SKM-1 (cell line): ENCODE measurements at regions not wholly inside any gene's neighbourhood (a gene's known extent, or its start where the extent isn't known, plus 50 kb on each side); places are given as distances from the start of the nearest gene placed in this dataset.

Experiments used
- DNase-seq: peaks from one replicate; lab custom pipeline; 2025; ENCODE audit not compliant: unreplicated experiment; lab: John Stamatoyannopoulos, UW

DNA sequence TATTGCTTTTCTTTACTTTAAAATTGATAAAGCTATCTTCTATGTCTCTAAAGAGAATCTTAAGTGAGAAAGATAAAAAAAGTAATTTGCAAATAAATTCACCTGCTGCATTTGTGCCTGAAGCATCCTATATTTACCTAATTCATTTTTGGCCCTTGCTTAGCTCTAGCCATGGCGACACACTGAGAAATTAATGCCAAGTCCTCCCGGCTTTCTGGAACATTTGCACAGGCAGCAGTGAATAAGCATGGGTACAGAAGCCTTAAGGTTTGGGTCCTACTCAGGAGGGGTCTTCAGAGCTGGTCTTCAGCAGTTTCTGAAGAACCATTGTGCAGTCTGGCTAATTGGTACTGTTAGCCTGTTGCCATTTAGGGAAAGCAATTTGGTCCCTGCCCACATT is 73.9 kb upstream of the ZEB2 start:
- DNase-seq = no peak

DNA sequence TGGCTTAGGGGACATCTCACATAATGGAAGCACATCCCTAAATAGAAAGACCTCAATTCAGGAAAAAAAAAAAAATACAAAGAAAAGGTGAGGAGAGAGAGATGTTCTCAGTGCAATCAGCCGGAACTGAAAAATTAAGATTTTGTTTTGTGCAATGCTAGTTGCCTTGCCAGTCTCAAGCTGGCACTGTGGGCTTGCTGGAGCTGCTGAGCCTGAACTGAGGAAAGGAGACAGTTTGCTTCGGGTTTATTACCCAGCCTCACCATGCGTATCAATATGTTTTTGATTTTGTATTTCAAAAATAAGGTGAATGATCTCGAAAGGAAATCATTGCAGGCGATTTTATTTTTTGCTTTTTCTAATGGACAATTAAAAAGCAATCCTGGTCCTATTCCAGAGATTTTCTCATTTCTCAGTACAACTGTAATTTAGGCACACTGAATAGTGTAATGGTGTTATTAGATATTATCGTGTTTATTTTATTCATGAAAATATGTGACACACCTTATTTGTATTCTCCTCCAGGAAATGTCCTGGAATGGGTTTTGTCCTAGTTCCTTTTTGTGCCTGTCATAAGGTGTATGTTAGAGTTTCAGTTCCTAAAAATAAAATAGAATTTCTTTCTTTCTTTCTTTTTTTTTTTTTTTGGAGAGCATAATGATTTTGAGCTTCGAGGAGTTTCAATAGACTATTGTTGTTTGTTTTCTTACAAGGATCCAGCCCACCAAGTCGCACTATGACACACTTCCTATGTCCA is 72.8 kb upstream of the ZEB2 start:
- DNase-seq = no peak

DNA sequence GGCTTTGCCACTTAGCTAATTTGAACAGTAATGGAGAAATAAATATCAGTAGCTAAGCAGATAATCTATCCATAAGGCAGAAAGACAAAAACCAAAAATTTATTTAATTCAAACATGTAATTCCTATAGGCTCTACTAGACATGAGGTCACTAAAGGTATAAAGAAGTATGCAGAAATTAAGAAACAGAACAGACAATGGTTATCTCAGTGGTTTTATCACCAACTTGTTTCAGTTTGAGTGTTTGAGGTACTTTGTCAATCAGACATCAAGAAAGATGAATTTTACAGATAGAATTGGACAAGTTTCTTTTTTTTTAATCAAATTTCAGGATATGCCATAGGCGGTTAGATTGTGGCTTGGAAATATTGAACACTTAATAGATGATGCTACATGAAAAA is 67.4 kb upstream of the ZEB2 start:
- no peak for DNase-seq

DNA sequence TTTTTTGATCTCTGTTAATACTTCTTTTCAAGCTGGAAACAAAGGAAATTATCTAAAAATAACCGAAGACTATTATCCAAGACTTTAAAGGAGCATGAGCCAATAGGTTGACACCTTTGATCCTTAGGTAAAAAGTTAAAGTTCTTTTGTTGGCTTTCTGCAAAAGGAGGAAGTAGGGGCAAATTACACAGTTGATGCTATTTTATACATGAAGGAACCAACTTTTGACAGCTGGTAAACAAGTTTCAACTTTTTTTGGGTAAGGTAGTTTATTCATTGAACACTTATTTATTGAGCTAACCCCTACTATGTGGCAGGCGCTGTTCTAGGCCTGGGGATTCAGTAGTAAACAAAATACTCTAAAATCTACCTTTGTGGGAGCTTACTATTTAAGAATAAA is 66.6 kb upstream of the ZEB2 start:
- no peak for DNase-seq

DNA sequence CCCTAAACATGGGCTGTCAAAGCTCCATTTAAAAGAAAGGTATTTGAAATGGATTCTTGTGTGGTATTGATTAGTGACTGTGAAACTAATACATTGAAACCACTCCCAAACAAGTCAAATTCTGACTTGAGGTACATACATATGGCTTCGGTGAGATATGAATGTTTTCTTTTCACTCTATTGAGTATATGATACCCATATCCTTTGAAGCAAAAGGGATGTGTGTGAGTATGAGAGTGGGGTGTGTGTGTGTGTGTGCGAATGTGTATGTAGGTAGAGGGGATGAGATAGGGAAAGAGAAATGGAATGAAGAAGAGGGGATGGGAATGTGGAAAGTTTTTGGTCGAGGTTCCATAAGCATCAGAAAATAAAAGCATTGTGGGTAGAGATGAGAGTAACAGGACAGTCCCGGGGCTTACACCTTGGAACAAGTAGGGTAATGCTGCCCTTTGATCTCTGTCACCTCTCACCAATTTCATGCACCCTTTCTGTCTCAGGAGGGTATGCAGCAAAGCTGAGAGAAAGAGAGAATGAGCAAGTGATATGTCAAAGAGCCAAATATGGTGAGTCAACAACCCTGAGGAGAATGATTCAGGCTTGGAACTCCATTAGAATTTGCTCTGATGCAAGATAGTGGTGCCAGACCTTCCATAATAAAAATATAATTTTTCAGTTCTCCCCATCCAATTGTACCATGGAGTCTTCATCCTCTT is 64.0 kb upstream of the ZEB2 start:
- no peak for DNase-seq

DNA sequence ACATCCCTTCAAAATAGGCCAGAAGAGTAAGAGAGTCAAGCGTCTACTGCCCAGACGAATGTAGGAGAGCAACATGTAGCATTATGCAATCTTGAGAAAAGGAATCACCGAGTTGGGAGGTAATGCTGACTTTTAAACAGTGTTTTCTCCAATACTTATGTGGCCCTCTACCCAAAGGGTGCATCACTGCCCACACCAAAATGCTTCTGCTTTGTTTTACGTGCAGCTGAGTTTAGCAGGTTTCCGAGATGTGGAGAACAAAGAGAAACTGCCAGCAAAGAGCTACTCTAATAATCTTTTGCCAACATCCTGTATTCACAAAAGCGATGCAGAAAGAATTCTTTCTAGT is 63.4 kb upstream of the ZEB2 start:
- no peak for DNase-seq

DNA sequence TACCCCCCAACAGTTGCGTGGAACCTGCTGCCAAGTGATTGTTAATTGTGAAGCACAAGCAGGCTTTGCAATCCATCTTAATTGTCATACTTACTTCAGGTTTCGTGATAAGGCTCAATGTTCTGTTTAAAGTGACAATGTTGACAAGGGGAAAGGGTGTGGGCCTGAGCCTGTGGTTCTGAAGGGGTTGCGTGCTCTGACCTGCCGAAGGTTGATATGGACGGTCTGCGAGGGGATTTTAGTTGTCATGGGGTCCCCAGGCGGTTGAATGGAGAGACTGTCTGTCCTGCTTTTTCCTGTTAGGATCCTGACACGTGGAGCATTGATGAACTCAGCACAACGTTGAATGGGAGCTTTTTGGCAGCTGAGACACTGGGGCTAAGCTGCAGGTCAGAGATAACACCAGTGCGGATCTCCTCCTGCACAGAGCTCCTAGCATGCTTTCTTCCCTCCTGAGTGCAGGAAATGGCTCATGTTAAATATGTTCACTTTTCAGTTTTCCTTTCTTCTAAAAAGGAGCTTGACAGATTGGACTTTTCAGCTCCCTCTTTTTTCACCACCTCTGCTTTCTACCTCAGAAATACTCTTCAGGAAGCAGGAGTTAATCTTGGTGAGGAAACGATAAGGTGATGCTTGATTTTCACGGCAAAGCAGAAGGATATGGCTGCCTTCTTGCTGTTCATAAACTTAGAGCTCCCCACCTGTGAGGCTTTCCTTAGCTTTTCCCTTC is 62.9 kb upstream of the ZEB2 start:
- DNase-seq = no peak

DNA sequence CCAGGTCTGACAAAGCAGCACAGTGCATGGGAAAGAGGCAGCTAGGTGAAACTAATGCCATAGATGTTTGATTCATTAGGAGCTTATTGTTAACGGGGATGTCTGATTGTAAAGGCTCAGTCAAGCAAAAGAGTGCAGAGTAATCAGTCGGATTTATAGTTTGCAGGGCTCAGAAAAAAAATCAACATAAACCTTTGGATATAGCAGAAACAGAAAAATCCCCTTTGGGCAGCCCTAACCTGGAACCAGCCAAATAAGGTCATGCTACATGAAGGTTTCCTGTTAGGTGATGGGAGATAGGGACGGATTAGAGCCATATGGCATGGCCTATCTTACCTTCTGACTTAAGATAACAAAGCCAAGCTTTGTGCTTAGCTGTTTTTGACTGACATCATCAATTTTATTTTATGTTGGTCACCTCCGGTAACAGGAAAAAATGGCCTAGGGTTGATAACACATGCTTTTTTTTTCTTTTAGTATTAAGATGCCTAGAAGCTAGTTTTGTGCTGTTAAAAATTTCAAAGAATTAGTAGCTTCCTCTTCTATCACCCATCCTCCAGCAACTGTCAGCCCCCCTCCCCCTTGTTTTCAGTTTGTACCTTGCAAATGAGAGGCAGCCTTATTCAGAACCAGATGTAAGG is 60.7 kb upstream of the ZEB2 start:
- DNase-seq = no peak

DNA sequence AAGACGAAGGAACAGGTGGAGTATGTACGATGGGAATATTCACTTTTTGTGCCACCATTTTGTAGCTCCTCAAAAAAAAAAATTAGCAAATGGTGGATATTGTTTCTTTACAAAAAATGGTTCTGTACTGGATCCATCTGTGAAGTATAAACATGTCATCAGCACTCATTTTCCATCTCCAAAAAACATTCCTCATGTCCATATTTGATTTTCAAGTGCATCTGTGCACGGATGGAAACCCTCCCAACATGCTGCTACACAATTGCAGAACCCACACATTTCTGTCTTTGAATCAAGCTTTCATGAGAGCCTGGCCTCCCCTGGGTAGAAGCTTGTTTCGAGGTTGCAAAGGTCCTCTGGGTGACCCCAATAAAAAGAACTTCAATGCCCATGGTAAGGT is 59.6 kb upstream of the ZEB2 start:
- DNase-seq = no peak

DNA sequence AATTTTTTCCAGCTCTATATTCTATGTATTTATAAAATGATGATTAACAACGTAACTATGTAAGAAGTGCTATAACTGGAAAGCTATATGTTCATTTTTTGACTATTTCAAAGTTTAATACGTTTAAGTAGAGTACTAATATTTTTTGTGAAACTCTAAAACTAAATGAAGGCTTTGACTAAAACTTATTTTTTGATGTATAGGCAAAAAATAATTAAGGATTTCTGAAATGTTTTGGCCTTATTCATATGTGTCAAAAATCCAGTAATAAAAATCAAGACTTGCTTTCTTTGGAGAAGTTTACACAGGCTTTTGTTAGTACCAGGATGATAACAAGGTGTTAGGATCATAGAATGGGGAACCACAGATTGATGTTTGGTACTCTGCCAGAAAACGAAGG is 58.2 kb upstream of the ZEB2 start:
- no peak for DNase-seq

DNA sequence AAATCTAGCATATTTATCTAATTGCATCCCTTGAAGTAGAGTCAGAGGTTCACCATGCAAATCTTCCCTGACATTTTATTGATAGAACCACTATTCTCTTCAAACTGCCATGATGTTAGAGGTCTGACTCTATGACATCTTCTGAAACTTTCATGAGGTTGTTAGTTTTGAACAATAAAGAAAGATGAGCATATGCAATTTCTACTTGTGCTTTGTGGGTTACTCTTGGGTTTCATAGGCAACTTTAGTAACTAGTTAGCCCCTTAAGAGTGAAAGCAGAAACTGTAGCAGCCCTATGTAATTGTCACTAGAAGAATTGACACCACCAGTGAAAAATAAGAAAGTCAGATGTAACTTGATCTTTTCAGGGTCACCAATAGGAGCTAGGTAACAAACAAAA is 53.1 kb upstream of the ZEB2 start:
- DNase-seq = no peak

DNA sequence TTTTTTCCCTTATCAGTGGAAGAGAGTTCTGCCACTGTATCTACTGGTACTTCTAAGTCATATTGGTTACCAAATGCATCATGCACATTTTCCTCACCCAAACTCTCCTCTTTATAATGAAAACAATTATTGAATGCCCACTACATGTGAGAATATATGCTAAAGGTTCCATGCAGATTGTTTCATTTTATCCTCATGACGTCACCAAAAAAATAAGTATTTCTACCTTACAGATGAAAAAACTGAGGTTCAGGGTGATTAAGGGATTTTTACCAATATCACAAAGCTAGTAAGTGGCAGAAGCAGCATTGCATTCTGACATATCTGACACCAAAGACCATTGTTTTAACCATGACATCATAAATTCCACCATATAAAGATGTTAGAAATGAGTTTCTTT is 51.9 kb upstream of the ZEB2 start:
- no peak for DNase-seq

DNA sequence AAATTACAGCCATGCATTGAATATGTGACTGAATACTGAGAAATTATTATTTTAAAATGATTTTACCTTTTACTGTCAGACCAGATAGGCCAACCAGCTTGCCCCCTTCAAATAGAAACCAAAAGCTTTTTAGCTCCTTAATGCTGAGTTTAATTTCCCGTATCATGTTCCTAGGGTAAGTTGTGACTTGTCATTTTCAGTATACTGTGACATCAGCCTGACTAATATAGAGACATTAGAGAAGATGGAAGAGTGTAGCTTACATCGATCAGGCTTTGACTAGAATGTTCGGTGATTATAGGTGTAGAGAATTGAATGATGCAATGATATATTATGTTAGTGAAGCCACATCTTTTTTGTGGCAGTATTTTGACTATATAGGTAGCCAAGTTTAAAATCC is 50.6 kb upstream of the ZEB2 start:
- DNase-seq = no peak
